HUES48 (cell line): ENCODE measurements at regions not wholly inside any gene's neighbourhood (a gene's known extent, or its start where the extent isn't known, plus 50 kb on each side); places are given as distances from the start of the nearest gene placed in this dataset.

ENCODE experiments used
- H3K27ac ChIP-seq: one replicate; pipeline ENCODE4 v1.7.0; 2013; ENCODE audit warnings: low read depth, low read length, inconsistent platforms
- H3K27me3 ChIP-seq: 2 replicates; pipeline ENCODE4 v1.6.1; 2013; ENCODE audit warnings: mild to moderate bottlenecking, low read length; ENCODE audit not compliant: control insufficient read depth, insufficient read depth
- H3K36me3 ChIP-seq: 2 replicates; pipeline ENCODE4 v1.6.1; 2013; ENCODE audit warnings: low read length; ENCODE audit not compliant: control insufficient read depth, insufficient read depth
- H3K4me1 ChIP-seq: 2 replicates; pipeline ENCODE4 v1.6.1; 2013; ENCODE audit warnings: mild to moderate bottlenecking, low read length; ENCODE audit not compliant: control insufficient read depth, insufficient read depth
- H3K4me3 ChIP-seq: 2 replicates; pipeline ENCODE4 v1.5.1; 2013; ENCODE audit warnings: mild to moderate bottlenecking, low read depth, low read length
- H3K9ac ChIP-seq: 2 replicates; pipeline ENCODE4 v1.6.1; 2013; ENCODE audit warnings: mild to moderate bottlenecking, low read depth, low read length, moderate library complexity
- H3K9me3 ChIP-seq: 2 replicates; pipeline ENCODE4 v1.6.1; 2013; ENCODE audit warnings: low read length; ENCODE audit not compliant: control insufficient read depth, insufficient read depth

- no peak overlapping the region for H3K4me3 ChIP-seq
Observed at GRCh38 chr18:39030124-39030655, 1464.6 kb upstream of the CELF4 start.

GRCh38 chr18:39025531-39025930, 1459.9 kb upstream of the CELF4 start:
- H3K27me3 ChIP-seq = no peaks in the 10 kb centered on the region
- no peak overlapping the region for H3K4me3 ChIP-seq
- H3K9ac ChIP-seq = no peak overlapping the region
- no peaks in the 10 kb centered on the region for H3K36me3 ChIP-seq
- H3K27ac ChIP-seq = no peak overlapping the region
- no peaks in the 10 kb centered on the region for H3K9me3 ChIP-seq
- no peaks in the 10 kb centered on the region for H3K4me1 ChIP-seq

More at GRCh38 chr18:39030124-39030655, 1464.6 kb upstream of the CELF4 start:
- no peaks in the 10 kb centered on the region for H3K36me3 ChIP-seq
- no peak overlapping the region for H3K9ac ChIP-seq
- no peaks in the 10 kb centered on the region for H3K4me1 ChIP-seq
- H3K27me3 ChIP-seq = no peaks in the 10 kb centered on the region
- no peaks in the 10 kb centered on the region for H3K9me3 ChIP-seq
- no peak overlapping the region for H3K27ac ChIP-seq

GRCh38 chr18:39019989-39020388, 1454.4 kb upstream of the CELF4 start:
- Histone ChIP-seq H3K4me1 (no peaks in the 10 kb centered on the region), H3K27ac (no peak overlapping the region), H3K4me3 (no peak overlapping the region), H3K27me3 (no peaks in the 10 kb centered on the region), H3K9ac (no peak overlapping the region), H3K36me3 (no peaks in the 10 kb centered on the region), H3K9me3 (peaks cover 3% of the 10 kb centered on the region; the same call in 1 of the 2 replicates)

- no peaks in the 10 kb centered on the region for H3K36me3 ChIP-seq
- no peaks in the 10 kb centered on the region for H3K27me3 ChIP-seq
- H3K9me3 ChIP-seq = 0 out of 2 replicates have a peak, but pooled peaks cover 3% of the 10 kb centered on the region
- no peak overlapping the region for H3K27ac ChIP-seq
- no peak overlapping the region for H3K4me3 ChIP-seq
- no peak overlapping the region for H3K9ac ChIP-seq
- peaks cover 2% of the 10 kb centered on the region; the same call in 1 of the 2 replicates for H3K4me1 ChIP-seq
Observed at GRCh38 chr18:39007031-39007902, 1441.7 kb upstream of the CELF4 start.

- Histone ChIP-seq H3K27ac (no peak overlapping the region), H3K27me3 (no peaks in the 10 kb centered on the region), H3K4me3 (no peak overlapping the region), H3K9me3 (no peaks in the 10 kb centered on the region), H3K4me1 (no peaks in the 10 kb centered on the region), H3K9ac (no peak overlapping the region), H3K36me3 (no peaks in the 10 kb centered on the region)
Observed at GRCh38 chr18:38996056-38996455, 1430.5 kb upstream of the CELF4 start.

GRCh38 chr18:38993342-38993741, 1427.7 kb upstream of the CELF4 start:
- Histone ChIP-seq H3K4me3 (no peak overlapping the region), H3K27ac (no peak overlapping the region), H3K4me1 (no peaks in the 10 kb centered on the region), H3K27me3 (no peaks in the 10 kb centered on the region), H3K9me3 (no peaks in the 10 kb centered on the region), H3K36me3 (no peaks in the 10 kb centered on the region), H3K9ac (no peak overlapping the region)

GRCh38 chr18:38984968-38985367, 1419.4 kb upstream of the CELF4 start:
- no peak overlapping the region for H3K4me3 ChIP-seq
- H3K27me3 ChIP-seq = no peaks in the 10 kb centered on the region
- H3K9ac ChIP-seq = no peak overlapping the region
- no peaks in the 10 kb centered on the region for H3K36me3 ChIP-seq
- H3K9me3 ChIP-seq = 0 out of 2 replicates have a peak, but pooled peaks cover 9% of the 10 kb centered on the region
- no peak overlapping the region for H3K27ac ChIP-seq
- H3K4me1 ChIP-seq = no peaks in the 10 kb centered on the region

- Histone ChIP-seq H3K36me3 (no peaks in the 10 kb centered on the region), H3K27ac (no peak overlapping the region), H3K9me3 (0 out of 2 replicates have a peak, but pooled peaks cover 9% of the 10 kb centered on the region), H3K4me1 (no peaks in the 10 kb centered on the region), H3K27me3 (no peaks in the 10 kb centered on the region), H3K9ac (no peak overlapping the region), H3K4me3 (no peak overlapping the region)
Observed at GRCh38 chr18:38982072-38982471, 1416.5 kb upstream of the CELF4 start.

- Histone ChIP-seq H3K27ac (no peak overlapping the region), H3K36me3 (no peaks in the 10 kb centered on the region), H3K27me3 (no peaks in the 10 kb centered on the region), H3K9me3 (0 out of 2 replicates have a peak, but pooled peaks cover 9% of the 10 kb centered on the region), H3K4me3 (no peak overlapping the region), H3K4me1 (no peaks in the 10 kb centered on the region), H3K9ac (no peak overlapping the region)
Observed at GRCh38 chr18:38981389-38981788, 1415.8 kb upstream of the CELF4 start.

- no peaks in the 10 kb centered on the region for H3K27me3 ChIP-seq
- H3K4me3 ChIP-seq = no peak overlapping the region
- H3K4me1 ChIP-seq = no peaks in the 10 kb centered on the region
Observed at GRCh38 chr18:38980420-38980819, 1414.8 kb upstream of the CELF4 start.

GRCh38 chr18:38972571-38972970, 1407.0 kb upstream of the CELF4 start:
- no peak overlapping the region for H3K27ac ChIP-seq
- H3K27me3 ChIP-seq = no peaks in the 10 kb centered on the region
- H3K4me1 ChIP-seq = no peaks in the 10 kb centered on the region
- no peak overlapping the region for H3K9ac ChIP-seq
- no peak overlapping the region for H3K4me3 ChIP-seq
- no peaks in the 10 kb centered on the region for H3K9me3 ChIP-seq
- no peaks in the 10 kb centered on the region for H3K36me3 ChIP-seq

More at GRCh38 chr18:38980420-38980819, 1414.8 kb upstream of the CELF4 start:
- H3K27ac ChIP-seq = no peak overlapping the region
- H3K9me3 ChIP-seq = 0 out of 2 replicates have a peak, but pooled peaks cover 7% of the 10 kb centered on the region
- H3K36me3 ChIP-seq = no peaks in the 10 kb centered on the region
- no peak overlapping the region for H3K9ac ChIP-seq
